ENCODE measurements at regions not wholly inside any gene's neighbourhood (a gene's known extent, or its start where the extent isn't known, plus 50 kb on each side); places are given as distances from the start of the nearest gene placed in this dataset.
"Not testable (repeated sequence)": the region's sequence is repeated elsewhere in the genome, so short reads cannot be mapped to it uniquely, and the experiment has no call there.

- not testable (repeated sequence) for DNase-seq, H3K4me3 Mint-ChIP-seq, H3K27me3 Mint-ChIP-seq, H3K36me3 Mint-ChIP-seq, H3K27ac Mint-ChIP-seq, H3K4me1 Mint-ChIP-seq
- H3K9me3 Mint-ChIP-seq, result peaks cover 20% of the 10 kb centered on the region
Observed at GRCh38 chr6:4629789-4630188, 146.4 kb upstream of the CDYL start.

DNA sequence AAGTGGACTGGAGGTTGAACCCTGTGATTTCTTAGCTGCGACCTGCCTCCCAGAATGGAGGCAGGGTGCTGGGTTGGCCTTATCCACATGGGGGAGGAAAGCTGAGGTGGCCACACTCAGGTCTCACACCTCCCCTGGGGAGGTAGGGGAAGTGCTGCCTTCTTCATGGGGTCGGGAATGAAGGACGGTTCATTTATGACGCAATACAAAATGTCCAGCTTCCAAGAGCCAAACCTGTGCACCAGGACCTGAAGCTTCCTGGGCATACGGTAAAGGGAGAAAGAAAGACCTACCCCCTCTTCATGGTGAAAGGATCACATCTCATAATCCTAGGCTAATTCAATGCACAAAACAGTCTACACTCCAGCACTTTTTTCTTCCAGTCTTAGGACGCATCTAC is 150.6 kb upstream of the CDYL start:
- no peak overlapping the region for H3K4me3 Mint-ChIP-seq
- H3K27ac Mint-ChIP-seq, result no peak overlapping the region

DNA sequence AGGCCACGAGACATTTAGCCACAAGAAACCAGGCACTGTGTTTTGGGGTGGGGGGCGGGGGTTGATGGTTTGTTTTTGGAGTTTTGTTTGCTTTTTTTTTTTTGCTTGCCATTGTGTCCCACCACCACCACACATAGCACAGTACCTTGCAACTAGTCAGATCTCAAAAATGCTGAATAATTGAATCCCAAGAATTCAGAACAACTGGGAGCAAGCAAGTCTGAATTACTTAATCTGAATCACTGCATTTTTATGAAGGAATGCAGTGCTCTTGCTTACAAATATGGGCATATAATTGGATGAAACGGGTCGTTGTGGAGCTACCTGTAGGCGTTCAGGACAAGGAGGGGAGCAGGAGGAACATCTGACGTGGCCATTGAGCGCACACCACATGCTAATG is 151.5 kb upstream of the CDYL start:
- Mint-ChIP-seq H3K4me3 (no peak overlapping the region), H3K27me3 (no peaks in the 10 kb centered on the region), H3K4me1 (no peaks in the 10 kb centered on the region), H3K36me3 (no peaks in the 10 kb centered on the region), H3K9me3 (peaks cover 9% of the 10 kb centered on the region), H3K27ac (no peak overlapping the region)
- no peak for DNase-seq

More for the DNA sequence above, 150.6 kb upstream of the CDYL start:
- Mint-ChIP-seq H3K27me3 (no peaks in the 10 kb centered on the region), H3K36me3 (no peaks in the 10 kb centered on the region), H3K4me1 (no peaks in the 10 kb centered on the region), H3K9me3 (peaks cover 15% of the 10 kb centered on the region)
- DNase-seq, result no peak

DNA sequence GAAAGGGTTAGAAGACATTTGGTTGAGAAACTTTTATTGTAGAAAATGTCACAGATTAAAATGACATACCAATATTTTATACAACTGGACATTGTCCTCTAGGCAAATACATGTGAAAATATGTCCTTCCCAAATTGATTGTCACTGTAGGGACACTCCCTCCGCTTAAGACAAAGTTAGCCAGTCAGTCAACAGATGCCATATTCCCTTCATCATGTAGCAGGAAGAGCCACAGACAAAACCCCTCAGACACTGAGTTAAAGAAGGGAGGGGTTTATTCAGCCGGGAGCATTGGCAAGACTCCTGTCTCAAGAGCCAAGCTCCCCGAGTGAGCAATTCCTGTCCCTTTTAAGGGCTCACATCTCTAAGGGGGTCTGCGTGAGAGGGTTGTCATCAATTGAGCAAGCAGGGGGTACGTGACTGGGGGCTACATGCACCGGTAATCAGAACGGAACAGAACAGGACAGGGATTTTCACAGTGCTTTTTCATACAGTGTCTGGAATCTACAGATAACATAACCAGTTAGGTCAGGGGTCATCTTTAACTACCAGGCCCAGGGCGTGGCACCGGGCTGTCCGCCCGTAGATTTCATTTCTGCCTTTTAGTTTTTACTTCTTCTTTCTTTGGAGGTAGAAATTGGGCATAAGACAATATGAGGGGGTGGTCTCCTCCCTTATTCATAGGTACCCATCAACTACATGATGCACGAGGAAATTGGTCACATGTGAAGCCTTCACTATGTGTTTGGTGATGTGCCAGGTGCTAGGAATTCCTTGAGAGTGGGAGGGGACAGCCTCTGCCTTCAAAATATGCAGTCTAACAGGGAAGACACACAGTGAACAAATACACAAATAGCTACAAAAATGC is 155.7 kb upstream of the CDYL start:
- DNase-seq, result no peak
- Mint-ChIP-seq H3K27ac (no peak overlapping the region), H3K36me3 (no peaks in the 10 kb centered on the region), H3K4me3 (no peak overlapping the region), H3K4me1 (no peaks in the 10 kb centered on the region), H3K27me3 (peaks cover 6% of the 10 kb centered on the region), H3K9me3 (no peaks in the 10 kb centered on the region)

DNA sequence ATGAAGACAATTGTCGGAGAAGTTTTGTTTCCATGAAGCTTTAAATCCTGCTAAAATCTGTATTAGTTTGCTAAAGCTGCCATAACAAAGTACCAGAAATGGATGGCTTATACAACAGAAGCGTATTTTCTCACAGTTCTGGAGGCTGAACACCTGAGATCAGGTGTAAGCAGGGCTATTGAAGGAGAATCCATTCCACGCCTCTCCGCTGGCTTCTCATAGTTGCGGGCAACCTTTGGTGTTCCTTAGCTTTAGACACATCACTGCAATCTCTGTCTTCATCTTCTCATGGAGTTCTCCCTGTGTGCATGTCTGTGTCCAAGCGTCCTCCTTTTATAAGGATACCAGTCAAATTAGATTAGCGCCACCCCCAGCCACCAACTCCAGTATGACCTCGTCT is 159.9 kb upstream of the CDYL start:
- peaks cover 3% of the 10 kb centered on the region for H3K4me1 Mint-ChIP-seq

GRCh38 chr6:4615891-4616290 is 160.3 kb upstream of the CDYL start:
- Mint-ChIP-seq H3K4me3 (no peak overlapping the region), H3K27ac (no peak overlapping the region), H3K4me1 (peaks cover 3% of the 10 kb centered on the region), H3K9me3 (no peaks in the 10 kb centered on the region), H3K36me3 (no peaks in the 10 kb centered on the region), H3K27me3 (peaks cover 12% of the 10 kb centered on the region)
- DNase-seq, result no peak

More for the DNA sequence above, 159.9 kb upstream of the CDYL start:
- H3K27ac Mint-ChIP-seq, result no peak overlapping the region
- H3K36me3 Mint-ChIP-seq, result no peaks in the 10 kb centered on the region
- no peak overlapping the region for H3K4me3 Mint-ChIP-seq
- H3K27me3 Mint-ChIP-seq, result peaks cover 12% of the 10 kb centered on the region
- no peaks in the 10 kb centered on the region for H3K9me3 Mint-ChIP-seq
- no peak for DNase-seq

GRCh38 chr6:4615231-4615630 is 161.0 kb upstream of the CDYL start:
- peaks cover 12% of the 10 kb centered on the region for H3K27me3 Mint-ChIP-seq
- H3K4me3 Mint-ChIP-seq, result no peak overlapping the region
- no peak overlapping the region for H3K27ac Mint-ChIP-seq
- peaks cover 8% of the 10 kb centered on the region for H3K4me1 Mint-ChIP-seq
- H3K36me3 Mint-ChIP-seq, result no peaks in the 10 kb centered on the region
- no peaks in the 10 kb centered on the region for H3K9me3 Mint-ChIP-seq
- no peak for DNase-seq

DNA sequence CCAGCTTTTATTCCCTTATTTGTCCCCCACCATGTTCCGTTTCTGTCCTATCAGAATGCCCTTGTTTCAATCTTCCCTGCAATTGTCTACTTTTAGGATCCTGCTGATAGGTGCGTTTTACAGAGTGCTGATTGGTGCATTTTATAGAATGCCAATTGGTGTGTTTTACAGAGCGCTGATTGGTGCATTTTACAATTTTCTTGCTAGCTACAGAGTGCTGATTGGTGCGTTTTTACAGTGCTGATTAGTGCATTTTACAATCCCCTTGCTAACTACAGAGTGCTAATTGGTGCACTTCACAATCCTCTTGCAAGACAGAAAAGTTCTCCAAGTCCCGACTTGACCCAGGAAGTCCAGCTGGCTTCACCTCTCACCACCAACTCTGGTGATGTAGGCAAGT is 161.6 kb upstream of the CDYL start:
- Mint-ChIP-seq H3K4me1 (peaks cover 10% of the 10 kb centered on the region), H3K27me3 (peaks cover 12% of the 10 kb centered on the region), H3K4me3 (no peak overlapping the region), H3K27ac (no peak overlapping the region), H3K36me3 (no peaks in the 10 kb centered on the region), H3K9me3 (no peaks in the 10 kb centered on the region)
- DNase-seq, result no peak

DNA sequence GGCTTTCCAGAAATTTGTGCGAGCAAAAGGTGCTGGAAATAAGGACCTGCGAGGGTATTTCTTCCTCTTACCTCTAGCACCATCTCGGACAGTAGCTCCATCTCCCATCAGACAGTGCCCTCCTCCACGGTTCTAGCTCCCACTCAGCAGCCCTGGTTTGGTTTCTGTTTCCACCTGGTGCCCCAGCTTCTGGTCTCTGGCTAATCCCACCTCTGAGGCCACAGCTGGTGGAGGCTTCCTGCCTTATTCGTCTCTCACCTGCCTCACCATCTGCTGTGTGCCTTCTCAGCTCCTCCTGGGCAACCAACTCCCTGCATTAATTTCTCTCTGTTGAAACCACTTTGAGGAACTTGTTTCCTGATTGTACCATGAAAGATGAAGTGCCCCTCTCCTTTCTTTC is 162.4 kb upstream of the CDYL start:
- Mint-ChIP-seq H3K27me3 (peaks cover 12% of the 10 kb centered on the region), H3K4me3 (no peak overlapping the region), H3K36me3 (no peaks in the 10 kb centered on the region), H3K27ac (no peak overlapping the region), H3K9me3 (no peaks in the 10 kb centered on the region), H3K4me1 (peaks cover 10% of the 10 kb centered on the region)
- no peak for DNase-seq

DNA sequence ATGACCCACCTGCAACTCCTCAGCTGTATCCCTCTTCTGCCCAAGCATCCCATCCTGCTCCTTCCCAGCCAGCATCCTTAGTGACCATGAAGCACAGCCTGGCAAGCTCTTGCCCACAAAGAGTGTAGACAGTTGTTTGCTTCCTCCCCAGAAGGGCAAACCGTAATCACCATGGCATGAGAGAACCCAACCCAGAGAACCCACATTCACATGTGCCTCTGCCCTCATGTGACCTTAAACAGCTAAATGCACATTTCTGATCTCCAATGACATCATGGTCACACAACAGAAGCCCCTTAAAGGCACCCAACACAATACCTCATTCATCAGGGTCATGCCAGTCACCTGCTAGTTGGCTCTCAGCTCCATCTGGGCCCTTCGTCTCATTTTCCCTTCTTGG is 162.8 kb upstream of the CDYL start:
- Mint-ChIP-seq H3K36me3 (no peaks in the 10 kb centered on the region), H3K4me3 (no peak overlapping the region), H3K27ac (no peak overlapping the region), H3K27me3 (peaks cover 12% of the 10 kb centered on the region), H3K4me1 (peaks cover 10% of the 10 kb centered on the region), H3K9me3 (no peaks in the 10 kb centered on the region)
- DNase-seq, result no peak

GRCh38 chr6:4612636-4613171 is 163.5 kb upstream of the CDYL start:
- DNase-seq, result no peak
- Mint-ChIP-seq H3K36me3 (no peaks in the 10 kb centered on the region), H3K9me3 (no peaks in the 10 kb centered on the region), H3K4me3 (no peak overlapping the region), H3K27me3 (peaks cover 12% of the 10 kb centered on the region), H3K4me1 (peaks cover 13% of the 10 kb centered on the region), H3K27ac (no peak overlapping the region)

GRCh38 chr6:4611429-4612129 is 164.6 kb upstream of the CDYL start:
- peaks cover 14% of the 10 kb centered on the region for H3K4me1 Mint-ChIP-seq

DNA sequence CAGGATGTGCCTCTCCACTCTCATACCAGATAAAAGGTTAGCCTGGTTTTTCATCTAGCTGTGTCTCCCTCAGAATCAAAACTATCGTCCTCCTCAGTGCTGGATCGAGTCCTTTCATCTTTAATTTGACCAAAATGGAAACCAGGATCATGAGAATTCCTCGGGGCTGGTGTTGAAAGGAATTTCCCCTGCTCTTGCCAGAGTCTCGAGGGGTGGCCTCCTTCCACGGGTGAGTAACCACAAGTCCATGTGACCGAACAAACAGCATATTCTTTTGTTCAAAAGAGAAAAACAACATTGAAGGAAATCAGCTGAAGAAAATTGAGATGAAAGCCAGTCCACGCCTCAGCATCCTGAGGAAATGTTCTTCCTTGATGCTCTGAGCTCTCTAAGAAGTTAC is 165.9 kb upstream of the CDYL start:
- H3K9me3 Mint-ChIP-seq, result no peaks in the 10 kb centered on the region

More at GRCh38 chr6:4611429-4612129, 164.6 kb upstream of the CDYL start:
- Mint-ChIP-seq H3K4me3 (no peak overlapping the region), H3K36me3 (no peaks in the 10 kb centered on the region), H3K9me3 (no peaks in the 10 kb centered on the region), H3K27me3 (peaks cover 5% of the 10 kb centered on the region), H3K27ac (no peak overlapping the region)
- DNase-seq, result no peak

GRCh38 chr6:4608361-4609115 is 167.7 kb upstream of the CDYL start:
- H3K27me3 Mint-ChIP-seq, result peaks cover 4% of the 10 kb centered on the region
- H3K27ac Mint-ChIP-seq, result no peak overlapping the region
- H3K36me3 Mint-ChIP-seq, result no peaks in the 10 kb centered on the region
- no peak for DNase-seq
- no peak overlapping the region for H3K4me3 Mint-ChIP-seq
- peaks cover 14% of the 10 kb centered on the region for H3K4me1 Mint-ChIP-seq
- no peaks in the 10 kb centered on the region for H3K9me3 Mint-ChIP-seq

More for the DNA sequence above, 165.9 kb upstream of the CDYL start:
- Mint-ChIP-seq H3K4me3 (no peak overlapping the region), H3K4me1 (peaks cover 14% of the 10 kb centered on the region), H3K36me3 (no peaks in the 10 kb centered on the region), H3K27me3 (peaks cover 5% of the 10 kb centered on the region), H3K27ac (no peak overlapping the region)
- no peak for DNase-seq

DNA sequence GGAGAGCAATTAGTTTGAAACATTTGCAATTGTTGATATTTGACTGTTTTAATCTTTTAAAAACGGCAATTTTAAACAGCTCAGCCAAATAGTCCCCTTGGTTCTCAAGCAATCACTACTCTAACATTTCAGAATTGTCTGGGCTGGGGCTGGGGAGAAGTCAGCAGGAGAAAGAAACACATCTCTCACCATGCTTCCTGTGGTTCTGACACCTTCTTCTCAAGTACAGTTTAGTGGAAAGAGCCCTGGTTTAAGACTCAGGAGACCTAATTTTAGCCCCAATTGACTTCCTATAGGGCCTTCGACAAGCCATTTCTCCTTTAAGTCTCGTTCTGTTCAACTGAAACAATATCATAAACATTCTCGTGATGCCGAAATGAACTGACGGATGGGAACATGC is 168.4 kb upstream of the CDYL start:
- Mint-ChIP-seq H3K36me3 (no peaks in the 10 kb centered on the region), H3K27ac (no peak overlapping the region), H3K27me3 (peaks cover 4% of the 10 kb centered on the region), H3K9me3 (no peaks in the 10 kb centered on the region), H3K4me1 (peaks cover 10% of the 10 kb centered on the region), H3K4me3 (no peak overlapping the region)
- DNase-seq, result no peak
